ENCODE measurements at regions not wholly inside any gene's neighbourhood (a gene's known extent, or its start where the extent isn't known, plus 50 kb on each side); places are given as distances from the start of the nearest gene placed in this dataset.

DNA sequence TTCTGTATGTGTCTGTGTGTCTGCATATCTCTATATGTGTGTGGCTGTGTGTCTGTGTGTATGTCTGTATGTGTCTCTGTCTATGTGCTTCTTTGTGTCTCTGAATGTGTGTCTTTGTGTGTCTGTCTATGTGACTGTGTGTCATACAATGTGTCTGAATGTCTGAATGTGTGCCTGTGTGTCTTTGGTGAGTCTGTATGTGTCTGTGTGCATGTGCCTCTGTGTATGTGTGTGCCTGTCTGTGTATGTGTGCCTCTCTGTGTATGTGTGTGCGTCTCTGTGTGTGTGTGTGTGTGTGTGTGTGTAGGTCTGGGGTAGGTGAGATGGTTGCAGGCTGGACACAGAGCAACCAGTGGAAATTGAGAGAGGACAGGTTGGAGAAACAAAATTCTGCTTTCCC is 435.3 kb downstream of the ARHGEF28 start:
- intact Hi-C loops (cut with micrococcal nuclease) = no loop called here
- Mint-ChIP-seq H3K9me3 (no peaks in the 10 kb centered on the region), H3K4me3 (no peak overlapping the region), H3K27me3 (peaks cover 2% of the 10 kb centered on the region), H3K36me3 (ENCODE audit: low read depth) (no peaks in the 10 kb centered on the region), H3K27ac (no peak overlapping the region), H3K4me1 (no peaks in the 10 kb centered on the region)
- DNase-seq (no peak), ATAC-seq (ENCODE audit: low read depth) (no peak)
- ChIA-PET CTCF (no interaction called here), POLR2A (no interaction called here)
- TF ChIP-seq, protein P1, sequence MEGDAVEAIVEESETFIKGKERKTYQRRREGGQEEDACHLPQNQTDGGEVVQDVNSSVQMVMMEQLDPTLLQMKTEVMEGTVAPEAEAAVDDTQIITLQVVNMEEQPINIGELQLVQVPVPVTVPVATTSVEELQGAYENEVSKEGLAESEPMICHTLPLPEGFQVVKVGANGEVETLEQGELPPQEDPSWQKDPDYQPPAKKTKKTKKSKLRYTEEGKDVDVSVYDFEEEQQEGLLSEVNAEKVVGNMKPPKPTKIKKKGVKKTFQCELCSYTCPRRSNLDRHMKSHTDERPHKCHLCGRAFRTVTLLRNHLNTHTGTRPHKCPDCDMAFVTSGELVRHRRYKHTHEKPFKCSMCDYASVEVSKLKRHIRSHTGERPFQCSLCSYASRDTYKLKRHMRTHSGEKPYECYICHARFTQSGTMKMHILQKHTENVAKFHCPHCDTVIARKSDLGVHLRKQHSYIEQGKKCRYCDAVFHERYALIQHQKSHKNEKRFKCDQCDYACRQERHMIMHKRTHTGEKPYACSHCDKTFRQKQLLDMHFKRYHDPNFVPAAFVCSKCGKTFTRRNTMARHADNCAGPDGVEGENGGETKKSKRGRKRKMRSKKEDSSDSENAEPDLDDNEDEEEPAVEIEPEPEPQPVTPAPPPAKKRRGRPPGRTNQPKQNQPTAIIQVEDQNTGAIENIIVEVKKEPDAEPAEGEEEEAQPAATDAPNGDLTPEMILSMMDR (IDR thresholded peaks at IDR 0.05) = no peak

DNA sequence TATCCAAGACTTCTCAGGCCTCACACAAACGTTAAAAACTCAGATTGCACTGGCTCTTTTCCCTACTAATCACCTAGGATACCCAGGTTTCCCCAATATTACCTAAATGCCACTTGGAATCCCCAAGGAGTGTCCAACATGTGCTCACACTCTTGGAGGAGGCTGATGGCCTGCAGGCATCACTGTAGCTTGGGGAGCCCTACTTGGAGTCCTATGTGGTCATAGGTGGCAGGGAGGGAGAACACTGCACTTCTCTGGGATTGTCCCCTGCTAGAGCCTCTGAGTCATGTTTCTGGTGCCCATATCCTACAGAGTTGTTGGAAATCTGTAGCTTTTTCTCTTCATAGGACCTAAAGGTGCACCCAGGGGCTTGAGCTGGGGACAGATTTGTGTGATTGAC is 433.7 kb downstream of the ARHGEF28 start:
- no peak for ATAC-seq (ENCODE audit: low read depth)
- intact Hi-C loops (cut with micrococcal nuclease) = no loop called here
- CTCF ChIA-PET = no interaction called here
- Mint-ChIP-seq H3K4me1 (no peaks in the 10 kb centered on the region), H3K9me3 (no peaks in the 10 kb centered on the region), H3K27me3 (peaks cover 2% of the 10 kb centered on the region), H3K36me3 (ENCODE audit: low read depth) (no peaks in the 10 kb centered on the region), H3K27ac (no peak overlapping the region), H3K4me3 (no peak overlapping the region)
- no peak for DNase-seq
- POLR2A ChIA-PET = no interaction called here
- TF ChIP-seq, protein P1 (IDR thresholded peaks at IDR 0.05) = no peak

DNA sequence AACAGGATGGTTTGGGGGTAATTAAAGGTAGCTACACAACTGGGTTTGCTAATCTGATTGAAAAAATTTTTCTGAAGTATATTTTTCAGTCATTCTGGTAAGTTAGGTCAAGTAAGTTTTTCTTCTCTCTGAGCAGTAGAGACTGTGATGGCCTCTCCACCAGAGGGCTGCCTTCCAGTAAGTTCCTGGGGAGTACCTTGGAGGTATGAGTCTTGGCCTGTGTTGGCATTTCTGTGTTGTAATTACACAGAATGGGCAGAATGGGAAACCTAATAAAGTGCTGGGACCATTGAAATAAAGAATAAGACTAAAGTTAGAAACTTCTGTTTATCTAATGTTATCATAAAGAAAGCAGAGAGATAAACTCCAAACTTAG is 430.8 kb downstream of the ARHGEF28 start:
- Mint-ChIP-seq H3K27ac (no peak overlapping the region), H3K4me3 (no peak overlapping the region), H3K36me3 (ENCODE audit: low read depth) (no peaks in the 10 kb centered on the region), H3K9me3 (no peaks in the 10 kb centered on the region), H3K27me3 (no peaks in the 10 kb centered on the region), H3K4me1 (no peaks in the 10 kb centered on the region)
- no peak for ATAC-seq (ENCODE audit: low read depth)
- intact Hi-C loops (cut with micrococcal nuclease) = loop anchor here (1.0 to 2.0 kb wide), 2 partner anchors 584 to 592 kb away; partner anchors contain the start of gene ENC1
- TF ChIP-seq, protein P1 (IDR thresholded peaks at IDR 0.05) = no peak
- no peak for DNase-seq
- ChIA-PET CTCF (interaction anchor here (1.5 kb wide), 1 partner anchor 586 kb away, joined by 6 read pairs; no protein-coding TSS in a partner anchor), POLR2A (no interaction called here)

DNA sequence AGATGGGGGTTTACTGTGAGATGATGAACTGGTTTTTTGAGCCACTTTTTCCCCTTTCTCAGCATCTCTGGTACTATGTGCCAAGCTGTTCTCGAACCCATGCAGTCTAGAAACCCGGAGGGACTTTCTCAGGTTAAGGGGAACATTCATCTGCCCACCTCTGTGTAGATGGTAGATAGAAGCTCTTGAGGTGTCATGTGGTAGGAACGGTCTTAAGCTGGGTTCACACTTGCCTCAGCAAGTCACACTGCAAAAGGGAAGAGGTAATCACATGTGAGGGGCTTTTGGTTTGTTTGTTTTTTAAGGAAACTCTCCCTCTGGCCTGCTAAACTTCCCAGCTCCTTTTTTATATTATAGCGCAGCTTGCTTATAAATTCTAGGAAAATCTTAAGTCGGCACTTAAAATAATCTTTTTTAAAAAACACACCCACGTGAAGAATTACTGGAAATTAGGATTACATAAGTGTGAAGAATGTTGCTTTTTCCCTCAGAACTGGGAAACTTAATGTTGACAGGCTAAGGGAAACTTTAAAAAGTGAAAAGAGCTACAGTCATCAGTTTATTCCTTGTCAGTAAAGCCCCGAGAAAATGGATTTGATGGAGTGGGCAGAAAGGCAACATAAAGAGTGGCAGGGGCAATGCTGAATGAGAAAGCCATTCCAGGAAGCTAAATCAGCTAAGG is 430.3 kb downstream of the ARHGEF28 start:
- Mint-ChIP-seq H3K36me3 (ENCODE audit: low read depth) (no peaks in the 10 kb centered on the region), H3K9me3 (no peaks in the 10 kb centered on the region), H3K4me1 (no peaks in the 10 kb centered on the region), H3K27ac (no peak overlapping the region), H3K27me3 (no peaks in the 10 kb centered on the region), H3K4me3 (no peak overlapping the region)
- CTCF ChIA-PET = interaction anchor here (1.5 kb wide), 1 partner anchor 586 kb away, joined by 6 read pairs; no protein-coding TSS in a partner anchor
- intact Hi-C loops (cut with micrococcal nuclease) = loop anchor here (1.0 to 2.0 kb wide), 2 partner anchors 585 to 592 kb away; partner anchors contain the start of gene ENC1
- ATAC-seq (ENCODE audit: low read depth) = no peak
- no peak for DNase-seq
- TF ChIP-seq, protein P1 (IDR thresholded peaks at IDR 0.05) = no peak
- POLR2A ChIA-PET = no interaction called here

DNA sequence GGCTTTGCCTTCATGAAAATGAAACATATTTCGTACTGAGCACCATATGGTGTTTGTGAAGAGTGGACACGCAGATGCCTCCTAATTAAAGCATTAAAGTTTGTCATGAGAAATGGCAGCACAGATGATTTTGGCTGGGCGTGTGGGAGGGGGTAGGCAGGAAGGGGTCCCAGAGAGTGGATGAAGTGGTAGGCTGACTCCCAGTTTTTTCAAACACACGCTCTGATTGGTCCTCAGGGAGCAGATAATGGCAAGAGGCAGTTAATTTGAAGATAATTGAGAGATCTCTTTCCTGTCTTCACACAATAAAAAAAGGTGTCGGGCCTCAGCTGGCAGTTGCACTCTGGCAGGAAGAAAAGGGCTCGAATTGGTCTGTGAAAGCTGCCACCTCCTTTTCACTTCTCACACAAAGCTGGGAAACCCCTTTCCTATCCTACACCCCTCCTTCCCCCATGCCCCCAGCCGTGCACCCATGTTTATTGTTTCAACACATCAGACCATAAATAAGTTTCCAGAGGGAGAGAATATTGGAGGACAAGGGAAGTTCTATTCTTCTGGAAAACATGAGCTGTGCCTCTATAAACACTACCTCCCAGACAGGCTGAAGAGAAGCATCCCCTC is 429.6 kb downstream of the ARHGEF28 start:
- intact Hi-C loops (cut with micrococcal nuclease) = loop anchor here (1.0 to 2.0 kb wide), 2 partner anchors 585 to 593 kb away; partner anchors contain the start of gene ENC1
- POLR2A ChIA-PET = no interaction called here
- Mint-ChIP-seq H3K36me3 (ENCODE audit: low read depth) (no peaks in the 10 kb centered on the region), H3K27me3 (peaks cover 3% of the 10 kb centered on the region), H3K4me3 (no peak overlapping the region), H3K4me1 (no peaks in the 10 kb centered on the region), H3K9me3 (no peaks in the 10 kb centered on the region), H3K27ac (no peak overlapping the region)
- ATAC-seq (ENCODE audit: low read depth) (no peak), DNase-seq (no peak)
- TF ChIP-seq, protein P1 (IDR thresholded peaks at IDR 0.05) = no peak
- CTCF ChIA-PET = interaction anchor here (1.5 kb wide), 1 partner anchor 587 kb away, joined by 6 read pairs; no protein-coding TSS in a partner anchor

Measured in activated B cell treated with CpG ODN at 0.5 μM for 24 hours (primary cell).